ENCODE measurements at regions not wholly inside any gene's neighbourhood (a gene's known extent, or its start where the extent isn't known, plus 50 kb on each side); places are given as distances from the start of the nearest gene placed in this dataset.

- 63 to 90% (median 88%) methylated on average over 2 of the region's 2 CpGs for WGBS, 4 donors
- TF ChIP-seq CTCF (IDR thresholded peaks at IDR 0.05): no peak
- TF ChIP-seq POLR2A (IDR thresholded peaks at IDR 0.05): no peak
- no peaks in the 10 kb centered on the region for H3K9me3 ChIP-seq
- no peak overlapping the region for H3K4me3 ChIP-seq
- ATAC-seq: no peak
- H3K27me3 ChIP-seq: no peaks in the 10 kb centered on the region
- H3K27ac ChIP-seq: no peak overlapping the region
- DNase-seq: no peak
- no peaks in the 10 kb centered on the region for H3K4me1 ChIP-seq
- H3K36me3 ChIP-seq: no peaks in the 10 kb centered on the region
- intact Hi-C loops (cut with DNase I): no loop called here
Observed at GRCh38 chr2:150154308-150154797, 333.1 kb downstream of the RND3 start.

- Histone ChIP-seq H3K27me3 (no peaks in the 10 kb centered on the region), H3K4me3 (no peak overlapping the region), H3K27ac (no peak overlapping the region), H3K9me3 (no peaks in the 10 kb centered on the region), H3K4me1 (no peaks in the 10 kb centered on the region), H3K36me3 (no peaks in the 10 kb centered on the region)
- 88 to 96% (median 95%) methylated on average over 2 of the region's 2 CpGs for WGBS, 4 donors
- intact Hi-C loops (cut with DNase I): no loop called here
- TF ChIP-seq CTCF (IDR thresholded peaks at IDR 0.05) (no peak), POLR2A (IDR thresholded peaks at IDR 0.05) (no peak)
- no peak for ATAC-seq
- DNase-seq: no peak
Observed at GRCh38 chr2:150153646-150154307, 333.7 kb downstream of the RND3 start.

GRCh38 chr2:150152230-150152629, 335.2 kb downstream of the RND3 start:
- H3K27ac ChIP-seq: no peak overlapping the region
- H3K36me3 ChIP-seq: no peaks in the 10 kb centered on the region
- H3K27me3 ChIP-seq: no peaks in the 10 kb centered on the region
- 66 to 93% (median 92%) methylated on average over 2 of the region's 2 CpGs for WGBS, 4 donors
- TF ChIP-seq POLR2A (IDR thresholded peaks at IDR 0.05): no peak
- TF ChIP-seq CTCF (IDR thresholded peaks at IDR 0.05): no peak
- H3K4me3 ChIP-seq: no peak overlapping the region
- DNase-seq (no peak), ATAC-seq (no peak)
- H3K9me3 ChIP-seq: peaks cover 0 to 8% (median 2%) of the 10 kb centered on the region in 12 donors
- intact Hi-C loops (cut with DNase I): no loop called here
- peaks cover 0 to 4% (median 0%) of the 10 kb centered on the region in 12 donors for H3K4me1 ChIP-seq

- H3K27ac ChIP-seq: no peak overlapping the region
- H3K9me3 ChIP-seq: peaks cover 0 to 27% (median 12%) of the 10 kb centered on the region in 12 donors
- DNase-seq (no peak), ATAC-seq (no peak)
- no peak overlapping the region for H3K4me3 ChIP-seq
- H3K4me1 ChIP-seq: peaks cover 0 to 4% (median 0%) of the 10 kb centered on the region in 12 donors
- H3K36me3 ChIP-seq: no peaks in the 10 kb centered on the region
- no peaks in the 10 kb centered on the region for H3K27me3 ChIP-seq
- intact Hi-C loops (cut with DNase I): no loop called here
- no peak for TF ChIP-seq POLR2A (IDR thresholded peaks at IDR 0.05)
- TF ChIP-seq CTCF (IDR thresholded peaks at IDR 0.05): no peak
- WGBS, 4 donors: 30 to 39% (median 32%) methylated on average over 2 of the region's 2 CpGs
Observed at GRCh38 chr2:150150144-150150543, 337.3 kb downstream of the RND3 start.
